Memory B cell (primary cell): ENCODE measurements at regions not wholly inside any gene's neighbourhood (a gene's known extent, or its start where the extent isn't known, plus 50 kb on each side); places are given as distances from the start of the nearest gene placed in this dataset.

Experiments used
- ATAC-seq: fragments of 150-1000 bp; cut with Tn5 transposase; 2 replicates; pipeline ENCODE4 v1.10.0; 2021; ENCODE audit warnings: low read depth, mild to moderate bottlenecking, moderate library complexity
- DNase-seq, 2 donors: peaks; one replicate each; pipeline ENCODE4 v3.0.0; 2022; ENCODE audit warnings: low spot score in 2 of 2
- H3K27ac Mint-ChIP-seq: one replicate; pipeline ENCODE4 v1.8.0; 2022; ENCODE audit warnings: mild to moderate bottlenecking, moderate library complexity, mixed read lengths
- H3K27me3 Mint-ChIP-seq: one replicate; pipeline ENCODE4 v1.8.0; 2022; ENCODE audit warnings: mixed read lengths
- H3K36me3 Mint-ChIP-seq: one replicate; pipeline ENCODE4 v1.8.0; 2022; ENCODE audit warnings: mild to moderate bottlenecking, mixed read lengths
- H3K4me1 Mint-ChIP-seq: one replicate; pipeline ENCODE4 v1.8.0; 2022; ENCODE audit warnings: mixed read lengths
- H3K4me3 Mint-ChIP-seq: one replicate; pipeline ENCODE4 v1.8.0; 2022; ENCODE audit warnings: mild to moderate bottlenecking, moderate library complexity, mixed read lengths
- H3K9me3 Mint-ChIP-seq: one replicate; pipeline ENCODE4 v1.8.0; 2022; ENCODE audit warnings: mixed read lengths

GRCh38 chr13:47421525-47421924 is 524.7 kb upstream of the HTR2A start:
- no peaks in the 10 kb centered on the region for H3K9me3 Mint-ChIP-seq
- no peak overlapping the region for H3K27ac Mint-ChIP-seq
- H3K4me3 Mint-ChIP-seq, result no peak overlapping the region
- no peak for ATAC-seq
- no peak for DNase-seq
- H3K27me3 Mint-ChIP-seq, result no peaks in the 10 kb centered on the region
- H3K4me1 Mint-ChIP-seq, result no peaks in the 10 kb centered on the region
- no peaks in the 10 kb centered on the region for H3K36me3 Mint-ChIP-seq

GRCh38 chr13:47420568-47420967 is 523.7 kb upstream of the HTR2A start:
- ATAC-seq, result no peak
- DNase-seq, result no peak
- Mint-ChIP-seq H3K4me3 (no peak overlapping the region), H3K9me3 (no peaks in the 10 kb centered on the region), H3K27me3 (no peaks in the 10 kb centered on the region), H3K36me3 (no peaks in the 10 kb centered on the region), H3K27ac (no peak overlapping the region), H3K4me1 (no peaks in the 10 kb centered on the region)

DNA sequence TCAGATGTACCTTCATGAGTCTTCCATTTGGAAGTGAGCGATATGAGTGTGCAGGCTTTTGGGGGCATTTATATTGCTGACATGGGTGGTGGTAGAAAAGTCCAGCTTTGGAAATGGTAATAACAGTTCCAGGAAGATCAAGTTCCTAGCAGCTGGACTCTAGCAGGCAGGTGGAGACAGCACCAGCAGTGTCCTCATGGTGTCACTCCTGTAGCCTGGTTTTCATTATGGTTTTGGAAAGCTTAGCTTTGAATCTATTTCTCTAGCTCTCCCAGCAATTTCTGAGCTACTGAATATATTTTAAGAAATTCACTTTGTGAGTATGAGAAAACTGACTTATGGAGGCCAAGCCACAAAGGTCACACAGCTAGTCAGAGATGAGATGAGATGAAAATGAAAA is 523.2 kb upstream of the HTR2A start:
- no peak for DNase-seq
- H3K27me3 Mint-ChIP-seq, result no peaks in the 10 kb centered on the region
- no peaks in the 10 kb centered on the region for H3K36me3 Mint-ChIP-seq
- H3K9me3 Mint-ChIP-seq, result no peaks in the 10 kb centered on the region
- H3K4me3 Mint-ChIP-seq, result no peak overlapping the region
- ATAC-seq, result no peak
- H3K4me1 Mint-ChIP-seq, result no peaks in the 10 kb centered on the region
- H3K27ac Mint-ChIP-seq, result no peak overlapping the region

GRCh38 chr13:47418206-47418920 is 521.5 kb upstream of the HTR2A start:
- ATAC-seq, result no peak
- H3K27me3 Mint-ChIP-seq, result no peaks in the 10 kb centered on the region
- H3K9me3 Mint-ChIP-seq, result no peaks in the 10 kb centered on the region
- H3K4me3 Mint-ChIP-seq, result no peak overlapping the region
- no peaks in the 10 kb centered on the region for H3K4me1 Mint-ChIP-seq
- no peak overlapping the region for H3K27ac Mint-ChIP-seq
- no peak for DNase-seq
- no peaks in the 10 kb centered on the region for H3K36me3 Mint-ChIP-seq

GRCh38 chr13:47417485-47417884 is 520.6 kb upstream of the HTR2A start:
- Mint-ChIP-seq H3K27me3 (no peaks in the 10 kb centered on the region), H3K27ac (no peak overlapping the region), H3K4me1 (no peaks in the 10 kb centered on the region), H3K4me3 (no peak overlapping the region), H3K36me3 (no peaks in the 10 kb centered on the region), H3K9me3 (no peaks in the 10 kb centered on the region)
- DNase-seq (no peak), ATAC-seq (no peak)

DNA sequence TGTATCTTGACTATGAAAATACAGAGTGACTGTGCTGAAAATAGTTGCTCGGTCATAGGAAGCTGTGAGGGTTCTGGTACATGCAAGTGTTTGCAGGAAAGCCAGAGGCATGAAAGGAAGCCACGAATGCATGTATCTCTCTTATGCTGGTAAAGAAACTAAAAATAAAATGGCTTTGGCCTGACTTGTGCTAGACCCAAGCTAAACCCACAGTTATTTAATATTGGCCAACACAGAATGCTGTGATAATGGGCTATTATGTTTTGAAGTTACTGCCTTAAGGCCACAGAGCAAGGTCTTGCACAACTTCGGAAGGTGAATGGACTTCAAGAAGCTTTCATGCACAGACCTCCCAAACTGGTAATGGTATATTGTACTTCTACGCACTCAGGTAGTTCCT is 518.2 kb upstream of the HTR2A start:
- DNase-seq (no peak), ATAC-seq (no peak)
- Mint-ChIP-seq H3K4me3 (no peak overlapping the region), H3K9me3 (no peaks in the 10 kb centered on the region), H3K4me1 (no peaks in the 10 kb centered on the region), H3K27ac (no peak overlapping the region), H3K27me3 (no peaks in the 10 kb centered on the region), H3K36me3 (no peaks in the 10 kb centered on the region)

- no peaks in the 10 kb centered on the region for H3K9me3 Mint-ChIP-seq
- no peaks in the 10 kb centered on the region for H3K4me1 Mint-ChIP-seq
- no peak for DNase-seq
- no peaks in the 10 kb centered on the region for H3K27me3 Mint-ChIP-seq
- ATAC-seq, result no peak
- no peak overlapping the region for H3K4me3 Mint-ChIP-seq
- no peak overlapping the region for H3K27ac Mint-ChIP-seq
- H3K36me3 Mint-ChIP-seq, result no peaks in the 10 kb centered on the region
Measured at GRCh38 chr13:47413526-47413925, 516.7 kb upstream of the HTR2A start.

- no peaks in the 10 kb centered on the region for H3K9me3 Mint-ChIP-seq
- no peak overlapping the region for H3K4me3 Mint-ChIP-seq
- no peak for ATAC-seq
- H3K27ac Mint-ChIP-seq, result no peak overlapping the region
- no peaks in the 10 kb centered on the region for H3K36me3 Mint-ChIP-seq
- H3K4me1 Mint-ChIP-seq, result no peaks in the 10 kb centered on the region
- no peaks in the 10 kb centered on the region for H3K27me3 Mint-ChIP-seq
- no peak for DNase-seq
Measured at GRCh38 chr13:47413112-47413511, 516.3 kb upstream of the HTR2A start.

- Mint-ChIP-seq H3K4me3 (no peak overlapping the region), H3K27ac (no peak overlapping the region), H3K9me3 (no peaks in the 10 kb centered on the region), H3K4me1 (no peaks in the 10 kb centered on the region), H3K27me3 (no peaks in the 10 kb centered on the region), H3K36me3 (no peaks in the 10 kb centered on the region)
- DNase-seq (no peak), ATAC-seq (no peak)
Measured at GRCh38 chr13:47409778-47410177, 512.9 kb upstream of the HTR2A start.

GRCh38 chr13:47408546-47409319 is 511.9 kb upstream of the HTR2A start:
- Mint-ChIP-seq H3K9me3 (no peaks in the 10 kb centered on the region), H3K4me3 (no peak overlapping the region), H3K27me3 (no peaks in the 10 kb centered on the region), H3K27ac (no peak overlapping the region), H3K4me1 (no peaks in the 10 kb centered on the region), H3K36me3 (no peaks in the 10 kb centered on the region)
- DNase-seq (no peak), ATAC-seq (no peak)

DNA sequence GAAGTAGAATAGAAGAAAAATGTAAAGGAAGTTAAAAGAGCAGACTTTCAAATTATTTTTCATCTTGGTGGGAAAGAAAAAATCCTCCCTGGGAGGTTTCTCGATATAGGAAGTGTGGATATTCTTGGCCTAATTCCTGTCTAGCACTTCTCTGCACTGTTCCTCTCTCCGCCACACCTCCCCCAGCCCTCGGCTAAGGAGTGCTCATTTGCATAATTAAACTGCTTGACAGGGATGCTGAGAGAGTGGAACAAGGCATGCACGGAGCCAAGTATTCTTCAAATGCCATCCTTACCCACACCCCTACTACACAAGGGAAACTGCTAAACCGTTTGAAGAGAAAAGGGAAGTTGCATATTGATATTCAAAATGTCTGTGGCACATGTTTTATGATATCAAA is 511.0 kb upstream of the HTR2A start:
- no peaks in the 10 kb centered on the region for H3K36me3 Mint-ChIP-seq
- H3K27ac Mint-ChIP-seq, result no peak overlapping the region
- H3K4me1 Mint-ChIP-seq, result no peaks in the 10 kb centered on the region
- no peak for ATAC-seq
- DNase-seq, result no peak
- no peaks in the 10 kb centered on the region for H3K9me3 Mint-ChIP-seq
- no peak overlapping the region for H3K4me3 Mint-ChIP-seq
- H3K27me3 Mint-ChIP-seq, result no peaks in the 10 kb centered on the region

DNA sequence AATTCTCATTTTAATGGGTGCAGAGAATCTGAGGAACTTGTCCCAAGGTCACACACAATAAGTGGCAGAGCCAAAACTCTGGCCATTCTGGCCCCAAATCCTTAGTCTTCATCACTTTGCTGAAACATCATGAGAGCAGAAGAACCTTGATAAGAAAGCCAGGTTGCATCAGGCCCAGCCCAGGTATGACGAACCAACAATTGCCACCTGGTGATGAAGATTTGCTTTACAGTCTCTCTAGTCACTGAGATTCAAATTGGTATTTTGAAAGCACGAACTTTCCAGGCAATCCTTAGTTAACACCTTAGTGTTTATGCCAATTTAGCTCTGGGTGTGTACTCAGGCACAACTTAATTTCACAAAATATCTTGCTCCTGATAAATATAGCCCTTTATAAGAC is 502.7 kb upstream of the HTR2A start:
- Mint-ChIP-seq H3K4me1 (no peaks in the 10 kb centered on the region), H3K36me3 (no peaks in the 10 kb centered on the region)

DNA sequence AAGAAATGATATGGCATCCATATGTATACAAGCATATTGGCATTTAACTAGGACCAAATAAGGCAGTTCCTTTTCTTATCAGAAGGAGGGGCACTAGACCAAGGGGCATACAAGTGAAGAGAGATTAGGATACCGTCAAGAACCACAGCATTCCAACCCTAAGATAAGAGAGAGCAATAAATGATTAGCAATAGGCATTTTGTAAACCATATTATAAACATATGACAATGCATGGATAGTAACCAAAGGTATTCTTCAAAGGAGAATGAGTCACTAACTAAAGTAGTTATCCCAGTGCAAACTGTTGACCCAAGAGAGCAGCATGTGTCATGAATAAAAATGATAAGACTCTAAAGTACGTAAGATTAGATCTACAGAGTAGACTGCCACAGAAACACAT is 500.9 kb upstream of the HTR2A start:
- H3K4me1 Mint-ChIP-seq, result no peaks in the 10 kb centered on the region
- no peak overlapping the region for H3K4me3 Mint-ChIP-seq
- H3K36me3 Mint-ChIP-seq, result no peaks in the 10 kb centered on the region
- H3K9me3 Mint-ChIP-seq, result no peaks in the 10 kb centered on the region
- H3K27ac Mint-ChIP-seq, result no peak overlapping the region
- DNase-seq (no peak), ATAC-seq (no peak)
- H3K27me3 Mint-ChIP-seq, result no peaks in the 10 kb centered on the region

More for the DNA sequence above, 502.7 kb upstream of the HTR2A start:
- H3K27ac Mint-ChIP-seq, result no peak overlapping the region
- DNase-seq (no peak), ATAC-seq (no peak)
- no peak overlapping the region for H3K4me3 Mint-ChIP-seq
- H3K27me3 Mint-ChIP-seq, result no peaks in the 10 kb centered on the region
- H3K9me3 Mint-ChIP-seq, result no peaks in the 10 kb centered on the region

- no peak for ATAC-seq
- H3K27ac Mint-ChIP-seq, result no peak overlapping the region
Measured at GRCh38 chr13:47396915-47397314, 500.1 kb upstream of the HTR2A start.

DNA sequence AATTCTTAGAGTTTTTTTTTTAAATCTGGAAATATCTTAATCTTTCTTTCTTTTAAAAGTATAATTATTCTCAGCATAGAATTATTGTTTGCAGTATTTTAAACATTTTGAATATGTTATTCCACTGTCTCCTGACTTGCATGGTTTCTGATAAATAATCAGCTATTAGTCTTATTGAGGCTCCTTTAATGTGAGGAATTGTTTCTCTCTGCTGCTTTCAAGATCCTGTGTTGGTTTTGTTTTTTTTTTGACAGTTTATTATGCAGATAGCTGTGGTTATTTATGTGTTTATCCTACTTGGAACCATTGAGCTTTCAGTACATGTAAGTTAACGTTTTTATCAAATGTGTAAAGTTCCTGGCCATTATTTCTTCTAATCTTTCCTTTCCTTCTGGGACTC is 477.9 kb upstream of the HTR2A start:
- H3K36me3 Mint-ChIP-seq, result no peaks in the 10 kb centered on the region
- peaks cover 1% of the 10 kb centered on the region for H3K27me3 Mint-ChIP-seq
- no peak overlapping the region for H3K4me3 Mint-ChIP-seq
- no peak for DNase-seq
- no peak for ATAC-seq
- H3K9me3 Mint-ChIP-seq, result peaks cover 4% of the 10 kb centered on the region
- H3K4me1 Mint-ChIP-seq, result no peaks in the 10 kb centered on the region
- no peak overlapping the region for H3K27ac Mint-ChIP-seq

More at GRCh38 chr13:47396915-47397314, 500.1 kb upstream of the HTR2A start:
- Mint-ChIP-seq H3K9me3 (peaks cover 2% of the 10 kb centered on the region), H3K4me3 (no peak overlapping the region), H3K27me3 (no peaks in the 10 kb centered on the region), H3K4me1 (no peaks in the 10 kb centered on the region), H3K36me3 (no peaks in the 10 kb centered on the region)
- no peak for DNase-seq
